ENCODE measurements at regions not wholly inside any gene's neighbourhood (a gene's known extent, or its start where the extent isn't known, plus 50 kb on each side); places are given as distances from the start of the nearest gene placed in this dataset.

- Histone ChIP-seq H3K4me1 (ENCODE audit: control insufficient read depth, insufficient read depth, low read length) (no peaks in the 10 kb centered on the region), H3K36me3 (ENCODE audit: control insufficient read depth, insufficient read depth, low read length) (no peaks in the 10 kb centered on the region), H3K27me3 (ENCODE audit: control insufficient read depth, insufficient read depth, low read length) (no peaks in the 10 kb centered on the region), H3K4me3 (ENCODE audit: low read length) (no peak overlapping the region), H3K27ac (ENCODE audit: low read length) (no peak overlapping the region), H3K9me3 (ENCODE audit: control insufficient read depth, insufficient read depth, low read length) (no peaks in the 10 kb centered on the region)
- no peak for DNase-seq (ENCODE audit: low read depth, low spot score)
- no CpG with 5 or more reads among the region's 8 CpGs for WGBS (ENCODE audit: insufficient coverage, insufficient read length)
Observed at GRCh38 chr16:62709794-62710193, 673.6 kb upstream of the CDH8 start.

GRCh38 chr16:62701426-62701825 lies 665.2 kb upstream of the CDH8 start:
- Histone ChIP-seq H3K4me3 (ENCODE audit: low read length) (no peak overlapping the region), H3K27ac (ENCODE audit: low read length) (no peak overlapping the region), H3K27me3 (ENCODE audit: control insufficient read depth, insufficient read depth, low read length) (no peaks in the 10 kb centered on the region), H3K9me3 (ENCODE audit: control insufficient read depth, insufficient read depth, low read length) (no peaks in the 10 kb centered on the region), H3K36me3 (ENCODE audit: control insufficient read depth, insufficient read depth, low read length) (no peaks in the 10 kb centered on the region), H3K4me1 (ENCODE audit: control insufficient read depth, insufficient read depth, low read length) (no peaks in the 10 kb centered on the region)
- no CpG with 5 or more reads among the region's 3 CpGs for WGBS (ENCODE audit: insufficient coverage, insufficient read length)
- no peak for DNase-seq (ENCODE audit: low read depth, low spot score)

GRCh38 chr16:62700426-62701294 lies 664.4 kb upstream of the CDH8 start:
- Histone ChIP-seq H3K36me3 (ENCODE audit: control insufficient read depth, insufficient read depth, low read length) (no peaks in the 10 kb centered on the region), H3K4me3 (ENCODE audit: low read length) (no peak overlapping the region), H3K4me1 (ENCODE audit: control insufficient read depth, insufficient read depth, low read length) (no peaks in the 10 kb centered on the region), H3K27me3 (ENCODE audit: control insufficient read depth, insufficient read depth, low read length) (no peaks in the 10 kb centered on the region), H3K9me3 (ENCODE audit: control insufficient read depth, insufficient read depth, low read length) (no peaks in the 10 kb centered on the region), H3K27ac (ENCODE audit: low read length) (no peak overlapping the region)
- no CpG with 5 or more reads among the region's 5 CpGs for WGBS (ENCODE audit: insufficient coverage, insufficient read length)
- DNase-seq (ENCODE audit: low read depth, low spot score) = no peak

GRCh38 chr16:62692685-62693084 lies 656.4 kb upstream of the CDH8 start:
- Histone ChIP-seq H3K9me3 (ENCODE audit: control insufficient read depth, insufficient read depth, low read length) (no peaks in the 10 kb centered on the region), H3K27me3 (ENCODE audit: control insufficient read depth, insufficient read depth, low read length) (no peaks in the 10 kb centered on the region), H3K27ac (ENCODE audit: low read length) (no peak overlapping the region), H3K4me1 (ENCODE audit: control insufficient read depth, insufficient read depth, low read length) (no peaks in the 10 kb centered on the region), H3K36me3 (ENCODE audit: control insufficient read depth, insufficient read depth, low read length) (no peaks in the 10 kb centered on the region), H3K4me3 (ENCODE audit: low read length) (no peak overlapping the region)
- WGBS (ENCODE audit: insufficient coverage, insufficient read length) = no CpG with 5 or more reads among the region's 1 CpG
- no peak for DNase-seq (ENCODE audit: low read depth, low spot score)

GRCh38 chr16:62681819-62682218 lies 645.6 kb upstream of the CDH8 start:
- WGBS (ENCODE audit: insufficient coverage, insufficient read length) = no CpG with 5 or more reads among the region's 1 CpG
- no peaks in the 10 kb centered on the region; the same call in 1 of the 2 replicates for H3K9me3 ChIP-seq (ENCODE audit: control insufficient read depth, insufficient read depth, low read length)

GRCh38 chr16:62678796-62679195 lies 642.6 kb upstream of the CDH8 start:
- DNase-seq (ENCODE audit: low read depth, low spot score) = no peak
- H3K27ac ChIP-seq (ENCODE audit: low read length) = no peak overlapping the region
- H3K27me3 ChIP-seq (ENCODE audit: control insufficient read depth, insufficient read depth, low read length) = no peaks in the 10 kb centered on the region
- H3K4me3 ChIP-seq (ENCODE audit: low read length) = no peak overlapping the region
- H3K36me3 ChIP-seq (ENCODE audit: control insufficient read depth, insufficient read depth, low read length) = no peaks in the 10 kb centered on the region
- H3K9me3 ChIP-seq (ENCODE audit: control insufficient read depth, insufficient read depth, low read length) = no peaks in the 10 kb centered on the region; the same call in 1 of the 2 replicates
- no peaks in the 10 kb centered on the region for H3K4me1 ChIP-seq (ENCODE audit: control insufficient read depth, insufficient read depth, low read length)
- no CpG with 5 or more reads among the region's 4 CpGs for WGBS (ENCODE audit: insufficient coverage, insufficient read length)

More at GRCh38 chr16:62681819-62682218, 645.6 kb upstream of the CDH8 start:
- H3K36me3 ChIP-seq (ENCODE audit: control insufficient read depth, insufficient read depth, low read length) = peaks cover 2% of the 10 kb centered on the region; the same call in 1 of the 2 replicates
- H3K4me3 ChIP-seq (ENCODE audit: low read length) = no peak overlapping the region
- no peaks in the 10 kb centered on the region for H3K4me1 ChIP-seq (ENCODE audit: control insufficient read depth, insufficient read depth, low read length)
- H3K27me3 ChIP-seq (ENCODE audit: control insufficient read depth, insufficient read depth, low read length) = no peaks in the 10 kb centered on the region
- H3K27ac ChIP-seq (ENCODE audit: low read length) = no peak overlapping the region
- no peak for DNase-seq (ENCODE audit: low read depth, low spot score)

- WGBS (ENCODE audit: insufficient coverage, insufficient read length) = no CpG with 5 or more reads among the region's 4 CpGs
- H3K4me3 ChIP-seq (ENCODE audit: low read length) = no peak overlapping the region
- no peak overlapping the region for H3K27ac ChIP-seq (ENCODE audit: low read length)
- no peaks in the 10 kb centered on the region for H3K27me3 ChIP-seq (ENCODE audit: control insufficient read depth, insufficient read depth, low read length)
- H3K4me1 ChIP-seq (ENCODE audit: control insufficient read depth, insufficient read depth, low read length) = no peaks in the 10 kb centered on the region
- H3K9me3 ChIP-seq (ENCODE audit: control insufficient read depth, insufficient read depth, low read length) = no peaks in the 10 kb centered on the region; the same call in 1 of the 2 replicates
- no peaks in the 10 kb centered on the region for H3K36me3 ChIP-seq (ENCODE audit: control insufficient read depth, insufficient read depth, low read length)
- no peak for DNase-seq (ENCODE audit: low read depth, low spot score)
Observed at GRCh38 chr16:62676306-62676705, 640.1 kb upstream of the CDH8 start.

- Histone ChIP-seq H3K27ac (ENCODE audit: low read length) (no peak overlapping the region), H3K4me3 (ENCODE audit: low read length) (no peak overlapping the region), H3K36me3 (ENCODE audit: control insufficient read depth, insufficient read depth, low read length) (no peaks in the 10 kb centered on the region), H3K4me1 (ENCODE audit: control insufficient read depth, insufficient read depth, low read length) (no peaks in the 10 kb centered on the region; the same call in 1 of the 2 replicates), H3K27me3 (ENCODE audit: control insufficient read depth, insufficient read depth, low read length) (no peaks in the 10 kb centered on the region), H3K9me3 (ENCODE audit: control insufficient read depth, insufficient read depth, low read length) (no peaks in the 10 kb centered on the region)
- no peak for DNase-seq (ENCODE audit: low read depth, low spot score)
- no CpG with 5 or more reads among the region's 1 CpG for WGBS (ENCODE audit: insufficient coverage, insufficient read length)
Observed at GRCh38 chr16:62665269-62665668, 629.0 kb upstream of the CDH8 start.

GRCh38 chr16:62664566-62664965 lies 628.3 kb upstream of the CDH8 start:
- no CpG with 5 or more reads among the region's 3 CpGs for WGBS (ENCODE audit: insufficient coverage, insufficient read length)
- Histone ChIP-seq H3K36me3 (ENCODE audit: control insufficient read depth, insufficient read depth, low read length) (no peaks in the 10 kb centered on the region), H3K27me3 (ENCODE audit: control insufficient read depth, insufficient read depth, low read length) (no peaks in the 10 kb centered on the region), H3K4me3 (ENCODE audit: low read length) (no peak overlapping the region), H3K9me3 (ENCODE audit: control insufficient read depth, insufficient read depth, low read length) (no peaks in the 10 kb centered on the region), H3K27ac (ENCODE audit: low read length) (no peak overlapping the region), H3K4me1 (ENCODE audit: control insufficient read depth, insufficient read depth, low read length) (no peaks in the 10 kb centered on the region; the same call in 1 of the 2 replicates)
- no peak for DNase-seq (ENCODE audit: low read depth, low spot score)

GRCh38 chr16:62661435-62661834 lies 625.2 kb upstream of the CDH8 start:
- Histone ChIP-seq H3K27ac (ENCODE audit: low read length) (no peak overlapping the region), H3K27me3 (ENCODE audit: control insufficient read depth, insufficient read depth, low read length) (no peaks in the 10 kb centered on the region), H3K9me3 (ENCODE audit: control insufficient read depth, insufficient read depth, low read length) (no peaks in the 10 kb centered on the region), H3K4me1 (ENCODE audit: control insufficient read depth, insufficient read depth, low read length) (no peaks in the 10 kb centered on the region; the same call in 1 of the 2 replicates), H3K4me3 (ENCODE audit: low read length) (no peak overlapping the region), H3K36me3 (ENCODE audit: control insufficient read depth, insufficient read depth, low read length) (no peaks in the 10 kb centered on the region)
- no peak for DNase-seq (ENCODE audit: low read depth, low spot score)

- Histone ChIP-seq H3K27ac (ENCODE audit: low read length) (no peak overlapping the region), H3K36me3 (ENCODE audit: control insufficient read depth, insufficient read depth, low read length) (no peaks in the 10 kb centered on the region), H3K4me3 (ENCODE audit: low read length) (no peak overlapping the region), H3K9me3 (ENCODE audit: control insufficient read depth, insufficient read depth, low read length) (no peaks in the 10 kb centered on the region), H3K27me3 (ENCODE audit: control insufficient read depth, insufficient read depth, low read length) (no peaks in the 10 kb centered on the region), H3K4me1 (ENCODE audit: control insufficient read depth, insufficient read depth, low read length) (no peaks in the 10 kb centered on the region)
- no peak for DNase-seq (ENCODE audit: low read depth, low spot score)
Observed at GRCh38 chr16:62657116-62657515, 620.9 kb upstream of the CDH8 start.
